ENCODE measurements at regions not wholly inside any gene's neighbourhood (a gene's known extent, or its start where the extent isn't known, plus 50 kb on each side); places are given as distances from the start of the nearest gene placed in this dataset.
A peak's percentile ranks its signal among the peaks of the same experiment; 100 is the strongest.

DNA sequence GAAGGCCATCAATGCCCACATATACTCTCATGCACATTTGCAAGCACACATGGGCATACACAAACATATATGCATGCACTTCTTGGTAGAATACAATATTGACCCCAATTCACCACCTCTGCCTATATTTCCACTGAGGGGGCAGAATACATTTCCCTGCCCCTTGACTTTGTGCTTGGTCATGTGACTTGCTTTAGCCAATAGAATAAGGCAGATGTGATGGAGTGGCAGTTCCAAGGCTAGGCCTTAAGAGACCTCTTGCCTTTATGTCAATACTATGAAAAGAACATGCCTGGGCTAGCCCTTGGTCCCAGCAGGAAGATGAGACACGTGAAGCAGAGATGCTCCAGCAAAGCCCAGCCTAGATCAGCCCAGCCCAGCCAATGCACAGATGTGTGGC is 66.0 kb upstream of the GRIK3 start:
- Histone ChIP-seq H3K4me1 (ENCODE audit: control insufficient read depth, insufficient read depth, low read length, poor library complexity, severe bottlenecking) (no peaks in the 10 kb centered on the region), H3K9me3 (ENCODE audit: control insufficient read depth in 2 of 2, low read length in 2 of 2) (no peaks in the 10 kb centered on the region), H3K4me3 (ENCODE audit: low read depth, low read length) (no peak overlapping the region), H3K27ac (ENCODE audit: insufficient read depth, low read length, poor library complexity, severe bottlenecking) (no peak overlapping the region), H3K36me3 (ENCODE audit: control insufficient read depth, insufficient read depth, low read length) (no peaks in the 10 kb centered on the region), H3K27me3 (ENCODE audit: control insufficient read depth, insufficient read depth, low read length) (no peaks in the 10 kb centered on the region)
- Mint-ChIP-seq H3K4me3 (no peak overlapping the region), H3K27ac (no peak overlapping the region), H3K36me3 (no peaks in the 10 kb centered on the region), H3K27me3 (no peaks in the 10 kb centered on the region), H3K9me3 (peaks cover 0 to 4% (median 0%) of the 10 kb centered on the region in 7 donors), H3K4me1 (no peaks in the 10 kb centered on the region)
- no peak for ATAC-seq (ENCODE audit: low read depth in 2 of 2)
- peak in 1 of 3 donors; percentile 3 for DNase-seq

DNA sequence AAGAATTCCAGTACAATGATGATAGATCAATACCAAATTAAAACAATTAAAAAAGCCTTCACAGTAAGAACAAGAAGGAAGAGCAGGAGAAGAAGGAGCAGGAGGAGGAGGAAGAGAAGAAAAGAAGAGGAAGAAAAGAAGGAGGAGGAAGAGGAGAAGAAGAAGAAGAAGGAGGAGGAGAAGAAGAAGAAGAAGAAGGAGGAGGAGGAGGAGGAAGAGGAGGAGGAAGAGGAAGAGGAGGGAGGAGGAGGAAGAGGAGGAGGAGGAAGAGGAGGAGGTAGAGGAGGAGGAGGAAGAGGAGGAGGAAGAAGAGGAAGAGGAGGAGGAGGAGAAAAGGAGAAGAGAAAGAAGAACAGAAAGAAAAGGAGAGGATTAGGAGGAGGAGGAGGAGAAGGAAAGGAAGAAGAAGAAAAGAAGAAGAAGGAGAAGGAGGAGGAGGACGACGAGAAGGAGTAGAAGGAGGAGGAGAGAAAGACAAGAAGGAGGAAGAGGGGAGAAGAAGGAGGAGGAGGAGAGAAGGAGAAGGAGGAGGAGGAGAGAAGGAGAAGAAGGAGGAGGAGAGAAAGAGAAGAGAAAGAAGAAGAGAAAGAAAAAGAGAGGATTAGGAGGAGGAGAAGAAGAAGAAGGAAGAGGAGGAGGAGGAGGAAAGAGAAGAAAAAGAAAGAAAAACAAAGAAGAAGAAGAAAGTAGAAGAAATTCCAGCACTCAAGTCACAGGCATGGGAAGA is 68.5 kb upstream of the GRIK3 start:
- no peak overlapping the region for H3K27ac Mint-ChIP-seq
- H3K36me3 Mint-ChIP-seq, result no peaks in the 10 kb centered on the region
- H3K4me1 ChIP-seq (ENCODE audit: control insufficient read depth, insufficient read depth, low read length, poor library complexity, severe bottlenecking), result no peaks in the 10 kb centered on the region
- no peak overlapping the region for H3K27ac ChIP-seq (ENCODE audit: insufficient read depth, low read length, poor library complexity, severe bottlenecking)
- no peaks in the 10 kb centered on the region for H3K36me3 ChIP-seq (ENCODE audit: control insufficient read depth, insufficient read depth, low read length)
- H3K4me3 Mint-ChIP-seq, result no peak overlapping the region
- DNase-seq (no peak), ATAC-seq (ENCODE audit: low read depth in 2 of 2) (no peak)
- H3K4me1 Mint-ChIP-seq, result no peaks in the 10 kb centered on the region
- no peaks in the 10 kb centered on the region for H3K27me3 Mint-ChIP-seq
- H3K9me3 Mint-ChIP-seq, result peaks cover 0 to 2% (median 0%) of the 10 kb centered on the region in 7 donors
- H3K27me3 ChIP-seq (ENCODE audit: control insufficient read depth, insufficient read depth, low read length), result no peaks in the 10 kb centered on the region
- H3K9me3 ChIP-seq (ENCODE audit: control insufficient read depth in 2 of 2, low read length in 2 of 2), result no peaks in the 10 kb centered on the region
- no peak overlapping the region for H3K4me3 ChIP-seq (ENCODE audit: low read depth, low read length)

GRCh38 chr1:37105911-37106310 is 71.6 kb upstream of the GRIK3 start:
- no peaks in the 10 kb centered on the region for H3K9me3 ChIP-seq (ENCODE audit: control insufficient read depth in 2 of 2, low read length in 2 of 2)
- no peak overlapping the region for H3K27ac Mint-ChIP-seq
- H3K4me3 ChIP-seq (ENCODE audit: low read depth, low read length), result no peak overlapping the region
- no peaks in the 10 kb centered on the region for H3K36me3 Mint-ChIP-seq
- H3K4me3 Mint-ChIP-seq, result no peak overlapping the region
- H3K27me3 Mint-ChIP-seq, result no peaks in the 10 kb centered on the region
- DNase-seq, result no peak
- no peak for ATAC-seq (ENCODE audit: low read depth in 2 of 2)
- H3K9me3 Mint-ChIP-seq, result peaks cover 0 to 3% (median 0%) of the 10 kb centered on the region in 7 donors
- no peak overlapping the region for H3K27ac ChIP-seq (ENCODE audit: insufficient read depth, low read length, poor library complexity, severe bottlenecking)
- H3K4me1 Mint-ChIP-seq, result no peaks in the 10 kb centered on the region
- no peaks in the 10 kb centered on the region for H3K36me3 ChIP-seq (ENCODE audit: control insufficient read depth, insufficient read depth, low read length)
- H3K4me1 ChIP-seq (ENCODE audit: control insufficient read depth, insufficient read depth, low read length, poor library complexity, severe bottlenecking), result no peaks in the 10 kb centered on the region
- no peaks in the 10 kb centered on the region for H3K27me3 ChIP-seq (ENCODE audit: control insufficient read depth, insufficient read depth, low read length)

DNA sequence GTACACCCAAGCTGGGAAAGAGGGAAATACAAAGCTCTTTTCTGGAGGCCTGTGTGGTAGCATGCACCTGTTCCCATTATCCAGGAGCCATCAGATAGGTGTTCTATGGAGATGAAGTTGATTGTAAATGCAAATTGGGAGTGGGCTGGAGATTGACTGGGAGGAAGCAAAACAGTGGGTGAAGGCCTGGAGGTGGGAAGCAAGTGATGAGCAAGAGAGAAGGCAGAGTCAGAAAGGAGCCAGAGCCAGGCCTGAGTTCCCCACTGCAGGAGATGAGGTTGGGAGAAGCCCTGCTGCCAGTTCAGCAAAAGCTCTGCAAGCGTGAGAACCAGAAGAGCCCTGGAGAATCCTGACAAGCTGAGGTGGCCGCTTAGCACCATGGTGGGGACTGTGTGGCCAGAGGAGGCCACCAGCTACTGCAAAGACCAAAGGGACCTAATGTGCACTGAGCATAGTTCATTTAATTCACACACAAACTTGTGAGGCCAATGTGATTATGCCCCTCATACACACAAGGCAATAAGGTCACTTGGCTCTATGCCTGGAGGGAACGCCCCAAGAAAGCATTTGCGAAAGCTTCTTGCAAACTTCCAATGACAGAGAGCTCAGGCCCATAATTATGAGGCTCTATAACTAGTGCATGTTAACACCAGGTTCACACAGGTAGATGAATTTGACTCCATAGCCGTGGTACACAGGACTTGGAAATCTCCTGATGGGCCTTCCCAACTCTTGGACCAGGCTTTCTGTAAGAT is 73.0 kb upstream of the GRIK3 start:
- ATAC-seq (ENCODE audit: low read depth in 2 of 2) (no peak), DNase-seq (no peak)
- no peaks in the 10 kb centered on the region for H3K4me1 ChIP-seq (ENCODE audit: control insufficient read depth, insufficient read depth, low read length, poor library complexity, severe bottlenecking)
- H3K4me1 Mint-ChIP-seq, result no peaks in the 10 kb centered on the region
- H3K9me3 ChIP-seq (ENCODE audit: control insufficient read depth in 2 of 2, low read length in 2 of 2), result no peaks in the 10 kb centered on the region
- H3K27ac Mint-ChIP-seq, result no peak overlapping the region
- no peak overlapping the region for H3K27ac ChIP-seq (ENCODE audit: insufficient read depth, low read length, poor library complexity, severe bottlenecking)
- H3K27me3 Mint-ChIP-seq, result no peaks in the 10 kb centered on the region
- no peaks in the 10 kb centered on the region for H3K36me3 ChIP-seq (ENCODE audit: control insufficient read depth, insufficient read depth, low read length)
- no peak overlapping the region for H3K4me3 Mint-ChIP-seq
- peaks cover 0 to 3% (median 0%) of the 10 kb centered on the region in 7 donors for H3K9me3 Mint-ChIP-seq
- no peak overlapping the region for H3K4me3 ChIP-seq (ENCODE audit: low read depth, low read length)
- H3K36me3 Mint-ChIP-seq, result no peaks in the 10 kb centered on the region
- no peaks in the 10 kb centered on the region for H3K27me3 ChIP-seq (ENCODE audit: control insufficient read depth, insufficient read depth, low read length)

- H3K4me3 ChIP-seq (ENCODE audit: low read depth, low read length), result no peak overlapping the region
- no peaks in the 10 kb centered on the region for H3K27me3 ChIP-seq (ENCODE audit: control insufficient read depth, insufficient read depth, low read length)
- no peaks in the 10 kb centered on the region for H3K36me3 ChIP-seq (ENCODE audit: control insufficient read depth, insufficient read depth, low read length)
- H3K27ac ChIP-seq (ENCODE audit: insufficient read depth, low read length, poor library complexity, severe bottlenecking), result no peak overlapping the region
- no peak overlapping the region for H3K4me3 Mint-ChIP-seq
- DNase-seq (no peak), ATAC-seq (ENCODE audit: low read depth in 2 of 2) (no peak)
- H3K27me3 Mint-ChIP-seq, result no peaks in the 10 kb centered on the region
- H3K4me1 ChIP-seq (ENCODE audit: control insufficient read depth, insufficient read depth, low read length, poor library complexity, severe bottlenecking), result no peaks in the 10 kb centered on the region
- peaks cover 0 to 3% (median 0%) of the 10 kb centered on the region in 7 donors for H3K9me3 Mint-ChIP-seq
- H3K36me3 Mint-ChIP-seq, result no peaks in the 10 kb centered on the region
- H3K4me1 Mint-ChIP-seq, result no peaks in the 10 kb centered on the region
- H3K27ac Mint-ChIP-seq, result no peak overlapping the region
- no peaks in the 10 kb centered on the region for H3K9me3 ChIP-seq (ENCODE audit: control insufficient read depth in 2 of 2, low read length in 2 of 2)
Measured at GRCh38 chr1:37108596-37109188, 74.4 kb upstream of the GRIK3 start.

GRCh38 chr1:37112430-37112829 is 78.1 kb upstream of the GRIK3 start:
- no peaks in the 10 kb centered on the region for H3K9me3 ChIP-seq (ENCODE audit: control insufficient read depth in 2 of 2, low read length in 2 of 2)
- H3K27me3 ChIP-seq (ENCODE audit: control insufficient read depth, insufficient read depth, low read length), result no peaks in the 10 kb centered on the region
- H3K27me3 Mint-ChIP-seq, result no peaks in the 10 kb centered on the region
- H3K4me3 ChIP-seq (ENCODE audit: low read depth, low read length), result no peak overlapping the region
- H3K27ac Mint-ChIP-seq, result no peak overlapping the region
- H3K4me1 Mint-ChIP-seq, result no peaks in the 10 kb centered on the region
- H3K27ac ChIP-seq (ENCODE audit: insufficient read depth, low read length, poor library complexity, severe bottlenecking), result no peak overlapping the region
- no peaks in the 10 kb centered on the region for H3K36me3 Mint-ChIP-seq
- ATAC-seq (ENCODE audit: low read depth in 2 of 2), result no peak
- no peaks in the 10 kb centered on the region for H3K36me3 ChIP-seq (ENCODE audit: control insufficient read depth, insufficient read depth, low read length)
- no peak for DNase-seq
- no peaks in the 10 kb centered on the region for H3K4me1 ChIP-seq (ENCODE audit: control insufficient read depth, insufficient read depth, low read length, poor library complexity, severe bottlenecking)
- H3K9me3 Mint-ChIP-seq, result peaks cover 0 to 3% (median 0%) of the 10 kb centered on the region in 7 donors
- no peak overlapping the region for H3K4me3 Mint-ChIP-seq

DNA sequence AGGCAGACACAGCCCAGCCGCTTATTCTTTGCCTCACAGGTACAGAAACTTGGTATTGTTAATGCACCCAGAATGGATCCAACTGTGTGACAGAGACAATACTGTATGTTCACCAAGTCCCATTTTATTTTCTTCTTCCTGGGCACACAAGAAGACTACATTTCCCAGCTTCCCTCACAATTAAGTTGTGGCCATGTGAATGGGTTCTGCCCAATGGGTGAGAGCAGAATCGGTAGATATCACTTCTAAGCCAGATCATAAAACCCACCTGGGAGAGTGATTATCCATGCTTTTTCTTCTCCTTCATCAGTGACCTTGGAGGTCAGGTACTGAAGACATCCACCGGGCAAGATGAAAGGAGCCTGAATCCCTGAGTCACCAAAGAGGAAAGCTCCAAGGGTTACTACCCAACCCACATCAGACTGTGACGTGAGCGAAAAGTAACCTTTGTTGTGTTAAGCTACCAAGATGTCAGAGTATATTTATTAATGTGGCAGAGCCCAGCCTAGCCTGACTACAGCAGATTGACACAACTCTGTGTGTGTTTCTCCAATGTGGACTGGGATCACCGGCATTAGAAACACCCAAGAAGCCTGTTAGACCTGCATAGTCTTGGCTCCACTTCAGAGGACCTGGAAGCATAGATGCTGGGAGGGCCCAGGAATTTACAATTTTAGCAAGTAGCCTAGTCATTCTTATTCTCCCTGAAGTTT is 79.1 kb upstream of the GRIK3 start:
- ATAC-seq (ENCODE audit: low read depth in 2 of 2) (no peak), DNase-seq (no peak)
- H3K4me1 Mint-ChIP-seq, result no peaks in the 10 kb centered on the region
- Histone ChIP-seq H3K9me3 (ENCODE audit: control insufficient read depth in 2 of 2, low read length in 2 of 2) (no peaks in the 10 kb centered on the region), H3K4me1 (ENCODE audit: control insufficient read depth, insufficient read depth, low read length, poor library complexity, severe bottlenecking) (no peaks in the 10 kb centered on the region), H3K36me3 (ENCODE audit: control insufficient read depth, insufficient read depth, low read length) (no peaks in the 10 kb centered on the region), H3K4me3 (ENCODE audit: low read depth, low read length) (no peak overlapping the region), H3K27me3 (ENCODE audit: control insufficient read depth, insufficient read depth, low read length) (no peaks in the 10 kb centered on the region), H3K27ac (ENCODE audit: insufficient read depth, low read length, poor library complexity, severe bottlenecking) (no peak overlapping the region)
- H3K36me3 Mint-ChIP-seq, result no peaks in the 10 kb centered on the region
- H3K27ac Mint-ChIP-seq, result no peak overlapping the region
- H3K9me3 Mint-ChIP-seq, result peaks cover 0 to 3% (median 0%) of the 10 kb centered on the region in 7 donors
- no peak overlapping the region for H3K4me3 Mint-ChIP-seq
- H3K27me3 Mint-ChIP-seq, result peaks cover 4% of the 10 kb centered on the region
